H9 (cell line): ENCODE measurements at regions not wholly inside any gene's neighbourhood (a gene's known extent, or its start where the extent isn't known, plus 50 kb on each side); places are given as distances from the start of the nearest gene placed in this dataset.

Source experiments
- DNase-seq: peaks from one replicate; pipeline ENCODE4 v3.0.0-alpha.2; 2017
- H2AFZ ChIP-seq: one replicate; pipeline ENCODE4 v1.6.1; 2013; ENCODE audit warnings: mild to moderate bottlenecking, low read length, control low read depth, moderate library complexity
- H2AK5ac ChIP-seq: 2 replicates; pipeline ENCODE4 v1.6.1; 2013; ENCODE audit warnings: low read length, control low read depth, mixed read lengths; ENCODE audit not compliant: insufficient read length
- H2BK120ac ChIP-seq: one replicate; pipeline ENCODE4 v1.6.1; 2013; ENCODE audit warnings: low read depth, mild to moderate bottlenecking, low read length, control low read depth, inconsistent platforms; ENCODE audit not compliant: poor library complexity, severe bottlenecking
- H2BK12ac ChIP-seq: 2 replicates; pipeline ENCODE4 v1.6.1; 2013; ENCODE audit warnings: low read length, control low read depth, mixed read lengths, low read depth; ENCODE audit not compliant: insufficient read length
- H2BK15ac ChIP-seq: 2 replicates; pipeline ENCODE4 v1.6.1; 2013; ENCODE audit warnings: low read depth, low read length, control low read depth
- H2BK20ac ChIP-seq: one replicate; pipeline ENCODE4 v1.6.1; 2013; ENCODE audit warnings: low read depth, mild to moderate bottlenecking, low read length, control low read depth, inconsistent platforms; ENCODE audit not compliant: poor library complexity, severe bottlenecking
- H2BK5ac ChIP-seq: 2 replicates; pipeline ENCODE4 v1.6.1; 2013; ENCODE audit warnings: low read length, control low read depth, mixed read lengths; ENCODE audit not compliant: insufficient read length
- H3K14ac ChIP-seq: 2 replicates; pipeline ENCODE4 v1.6.1; 2013; ENCODE audit warnings: low read length, control low read depth; ENCODE audit not compliant: insufficient read depth
- H3K18ac ChIP-seq: 2 replicates; pipeline ENCODE4 v1.6.1; 2013; ENCODE audit warnings: low read depth, mild to moderate bottlenecking, mixed read lengths, low read length, control low read depth; ENCODE audit not compliant: insufficient read length
- H3K23ac ChIP-seq: 2 replicates; pipeline ENCODE4 v1.6.1; 2013; ENCODE audit warnings: low read length, control low read depth, mixed read lengths, low read depth; ENCODE audit not compliant: insufficient read length
- H3K23me2 ChIP-seq: 2 replicates; pipeline ENCODE4 v1.6.1; 2013; ENCODE audit warnings: low read depth, mild to moderate bottlenecking, mixed read lengths, low read length, control low read depth; ENCODE audit not compliant: insufficient read length, poor library complexity, severe bottlenecking
- H3K27ac ChIP-seq: 2 replicates; pipeline ENCODE4 v1.5.1; 2013; ENCODE audit warnings: low read length, control low read depth, mixed read lengths, low read depth; ENCODE audit not compliant: insufficient read length
- H3K27me3 ChIP-seq: 2 replicates; pipeline ENCODE4 v1.6.1; 2013; ENCODE audit warnings: low read length, control low read depth, inconsistent platforms; ENCODE audit not compliant: insufficient read depth
- H3K4ac ChIP-seq: 2 replicates; pipeline ENCODE4 v1.6.1; 2013; ENCODE audit warnings: low read depth, mild to moderate bottlenecking, control low read depth, inconsistent platforms, low read length, moderate library complexity
- H3K4me1 ChIP-seq: 2 replicates; pipeline ENCODE4 v1.6.1; 2013; ENCODE audit warnings: low read length, control low read depth, inconsistent platforms; ENCODE audit not compliant: insufficient read depth
- H3K4me2 ChIP-seq: 2 replicates; pipeline ENCODE4 v1.6.1; 2013; ENCODE audit warnings: low read length, control low read depth, mixed read lengths; ENCODE audit not compliant: insufficient read length, insufficient read depth
- H3K56ac ChIP-seq: 2 replicates; pipeline ENCODE4 v1.6.1; 2013; ENCODE audit warnings: low read depth, mild to moderate bottlenecking, mixed read lengths, low read length, control low read depth; ENCODE audit not compliant: insufficient read length
- H3K79me1 ChIP-seq: 2 replicates; pipeline ENCODE4 v1.6.1; 2013; ENCODE audit warnings: low read depth, mild to moderate bottlenecking, moderate library complexity, low read length, control low read depth, inconsistent platforms; ENCODE audit not compliant: insufficient read depth, poor library complexity, severe bottlenecking
- H3K79me2 ChIP-seq: 2 replicates; pipeline ENCODE4 v1.6.1; 2013; ENCODE audit warnings: low read length, control low read depth, inconsistent platforms; ENCODE audit not compliant: insufficient read depth
- H3K9ac ChIP-seq: 2 replicates; pipeline ENCODE4 v1.6.1; 2013; ENCODE audit warnings: low read length, control low read depth, mixed read lengths; ENCODE audit not compliant: insufficient read length; ENCODE audit errors: extremely low read depth
- H3K9me3 ChIP-seq: one replicate; pipeline ENCODE4 v1.6.1; 2013; ENCODE audit warnings: low read depth, low read length, inconsistent platforms; ENCODE audit not compliant: control insufficient read depth
- H3T11ph ChIP-seq: one replicate; pipeline ENCODE4 v1.6.1; 2013; ENCODE audit warnings: mild to moderate bottlenecking, low read length, control low read depth, inconsistent platforms
- H4K20me1 ChIP-seq: one replicate; pipeline ENCODE4 v1.6.1; 2013; ENCODE audit not compliant: control insufficient read depth, insufficient read length, insufficient read depth
- H4K5ac ChIP-seq: 2 replicates; pipeline ENCODE4 v1.6.1; 2013; ENCODE audit warnings: low read depth, mild to moderate bottlenecking, mixed read lengths, low read length, control low read depth; ENCODE audit not compliant: insufficient read length
- H4K8ac ChIP-seq: replicated peaks from 2 replicates; pipeline ENCODE4 v1.6.1; 2013; ENCODE audit warnings: low read length, control low read depth, mixed read lengths, low read depth; ENCODE audit not compliant: insufficient read length
- H4K91ac ChIP-seq: 2 replicates; pipeline ENCODE4 v1.6.1; 2013; ENCODE audit warnings: low read depth, mild to moderate bottlenecking, moderate library complexity, mixed read lengths, low read length, control low read depth; ENCODE audit not compliant: insufficient read length
- H3K27ac Mint-ChIP-seq, 3 experiments: 2 replicates in 2 of 3; 3 replicates in 1 of 3; pipeline ENCODE4 v1.8.0; 2020 to 2021; ENCODE audit warnings: mixed read lengths in 3 of 3, mild to moderate bottlenecking in 1 of 3, moderate library complexity in 1 of 3
- H3K27me3 Mint-ChIP-seq: 2 replicates; pipeline ENCODE4 v1.8.0; 2021; ENCODE audit warnings: low read depth, mild to moderate bottlenecking, moderate library complexity, mixed read lengths
- H3K36me3 Mint-ChIP-seq, 3 experiments: 2 replicates in 2 of 3; 3 replicates in 1 of 3; pipeline ENCODE4 v1.8.0; 2020 to 2021; ENCODE audit warnings: low read depth in 3 of 3, mixed read lengths in 3 of 3; ENCODE audit not compliant: insufficient read depth in 1 of 3
- H3K4me1 Mint-ChIP-seq, 2 experiments: 2 replicates each; pipeline ENCODE4 v1.8.0; 2020; ENCODE audit warnings: mixed read lengths in 2 of 2
- H3K4me3 Mint-ChIP-seq, 2 experiments: 2 replicates in 1 of 2; 3 replicates in 1 of 2; pipeline ENCODE4 v1.8.0; 2020 to 2021; ENCODE audit warnings: mild to moderate bottlenecking in 2 of 2, mixed read lengths in 2 of 2, moderate library complexity in 1 of 2
- H3K9me3 Mint-ChIP-seq, 2 experiments: 2 replicates in 1 of 2; 3 replicates in 1 of 2; pipeline ENCODE4 v1.8.0; 2020; ENCODE audit warnings: mild to moderate bottlenecking in 2 of 2, mixed read lengths in 2 of 2, moderate library complexity in 1 of 2
- CTCF ChIP-seq: fragments of 200-600 bp; sonication (generic); conservative IDR thresholded peaks from 3 replicates; pipeline ENCODE4 v1.8.0; 2021; ENCODE audit warnings: antibody characterized with exemption, mild to moderate bottlenecking
- WGBS: extraction: QIAGEN DNeasy Blood & Tissue Kit; methylation state at CpG from one replicate; pipeline ENCODE4 v1.1.7; 2013; ENCODE audit warnings: missing lambda C conversion rate, low lambda C conversion rate, mixed read lengths; ENCODE audit not compliant: insufficient read length; ENCODE audit errors: extremely low coverage; 5-methylcytosine and 5-hydroxymethylcytosine counted together

GRCh38 chr18:4597301-4597700, 142.2 kb upstream of the DLGAP1 start:
- H3K4me1 Mint-ChIP-seq, result peaks cover 3 to 8% of the 10 kb centered on the region in 2 experiments
- Histone ChIP-seq H4K5ac (no peak overlapping the region), H2BK20ac (no peak overlapping the region), H3K27me3 (no peaks in the 10 kb centered on the region), H3K18ac (no peak overlapping the region), H2BK15ac (no peak overlapping the region), H3K4me1 (no peaks in the 10 kb centered on the region), H3K23me2 (no peaks in the 10 kb centered on the region), H3K4ac (no peak overlapping the region), H3K79me2 (no peaks in the 10 kb centered on the region), H4K8ac (no peak overlapping the region), H3K9me3 (no peaks in the 10 kb centered on the region), H3K79me1 (no peaks in the 10 kb centered on the region), H3T11ph (no peak overlapping the region), H2BK12ac (no peak overlapping the region), H2BK120ac (no peak overlapping the region), H3K4me2 (no peak overlapping the region), H2AK5ac (no peak overlapping the region), H3K9ac (no peak overlapping the region), H2AFZ (no peak overlapping the region), H4K20me1 (no peaks in the 10 kb centered on the region), H3K27ac (no peak overlapping the region), H4K91ac (no peak overlapping the region), H2BK5ac (no peak overlapping the region), H3K23ac (no peak overlapping the region), H3K14ac (no peak overlapping the region), H3K56ac (no peak overlapping the region)
- WGBS, result no CpG with 5 or more reads among the region's 3 CpGs
- no peak for TF ChIP-seq CTCF
- no peak overlapping the region for H3K27ac Mint-ChIP-seq
- no peak for DNase-seq
- no peaks in the 10 kb centered on the region for H3K27me3 Mint-ChIP-seq
- no peak overlapping the region for H3K4me3 Mint-ChIP-seq
- no peaks in the 10 kb centered on the region for H3K9me3 Mint-ChIP-seq
- no peaks in the 10 kb centered on the region for H3K36me3 Mint-ChIP-seq
